Activated T-cell treated with anti-CD3 and anti-CD28 coated beads, Interleukin-2, amount 50 U/mL, for 4 hours (primary cell): ENCODE measurements at regions not wholly inside any gene's neighbourhood (a gene's known extent, or its start where the extent isn't known, plus 50 kb on each side); places are given as distances from the start of the nearest gene placed in this dataset.

Experiments
- ATAC-seq, 2 donors: fragments of 200-7000 bp; cut with Tn5 transposase; one replicate each; pipeline ENCODE4 v1.10.0; 2021
- DNase-seq: peaks from one replicate; pipeline ENCODE4 v3.0.0-alpha.2; 2020
- H3K27me3 Mint-ChIP-seq: one replicate; pipeline ENCODE4 v1.8.0; 2021; ENCODE audit warnings: low read depth, mixed read lengths
- H3K36me3 Mint-ChIP-seq: one replicate; pipeline ENCODE4 v1.8.0; 2022; ENCODE audit warnings: mixed read lengths; ENCODE audit not compliant: insufficient read depth
- H3K4me1 Mint-ChIP-seq: one replicate; pipeline ENCODE4 v1.8.0; 2021; ENCODE audit warnings: low read depth, mixed read lengths
- H3K4me3 Mint-ChIP-seq: one replicate; pipeline ENCODE4 v1.8.0; 2021; ENCODE audit warnings: mild to moderate bottlenecking, moderate library complexity, mixed read lengths
- H3K9me3 Mint-ChIP-seq: one replicate; pipeline ENCODE4 v1.8.0; 2021; ENCODE audit warnings: mixed read lengths

DNA sequence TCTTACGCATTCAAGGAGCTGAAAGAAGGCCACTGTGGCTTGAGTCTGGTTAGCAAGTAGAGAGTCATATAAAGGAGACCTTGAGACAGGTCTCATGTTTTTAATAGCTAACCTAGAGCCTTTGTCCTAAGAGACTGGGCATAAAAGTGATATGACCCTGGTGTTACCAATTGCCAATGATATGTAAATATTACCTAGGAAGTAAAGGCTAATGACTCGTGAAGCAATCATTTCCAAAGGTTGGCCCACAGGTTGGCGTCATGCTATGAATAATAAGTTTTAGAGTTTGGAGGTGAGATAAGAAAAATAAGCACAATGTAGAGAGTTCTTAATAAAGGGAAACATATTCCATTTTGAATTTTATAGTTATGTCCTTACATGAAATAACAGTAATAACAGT is 116.6 kb upstream of the PLEKHA5 start:
- Mint-ChIP-seq H3K36me3 (no peaks in the 10 kb centered on the region), H3K27me3 (no peaks in the 10 kb centered on the region), H3K4me1 (no peaks in the 10 kb centered on the region), H3K9me3 (no peaks in the 10 kb centered on the region), H3K4me3 (no peak overlapping the region)
- ATAC-seq (no peak), DNase-seq (no peak)

DNA sequence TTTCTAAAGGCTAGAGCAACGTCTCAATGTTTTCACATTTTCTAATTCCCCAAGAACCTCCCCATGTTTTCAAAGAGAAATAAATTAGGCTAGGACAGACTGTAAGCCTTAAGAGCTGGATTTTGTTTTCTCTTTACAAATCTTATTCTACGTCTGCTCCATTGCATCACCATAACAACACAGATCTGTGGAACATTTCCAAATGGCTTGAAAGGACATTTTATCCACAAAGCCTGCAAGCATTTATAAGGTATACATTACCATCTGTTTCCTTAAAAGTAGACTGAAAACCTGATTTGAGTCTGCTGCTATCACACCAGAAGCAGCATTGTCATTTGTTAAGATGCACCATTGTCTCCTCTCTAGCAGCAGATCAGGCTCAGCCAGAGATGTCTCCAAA is 115.3 kb upstream of the PLEKHA5 start:
- Mint-ChIP-seq H3K9me3 (no peaks in the 10 kb centered on the region), H3K4me3 (no peak overlapping the region), H3K4me1 (no peaks in the 10 kb centered on the region), H3K27me3 (no peaks in the 10 kb centered on the region), H3K36me3 (no peaks in the 10 kb centered on the region)
- no peak for ATAC-seq
- no peak for DNase-seq

DNA sequence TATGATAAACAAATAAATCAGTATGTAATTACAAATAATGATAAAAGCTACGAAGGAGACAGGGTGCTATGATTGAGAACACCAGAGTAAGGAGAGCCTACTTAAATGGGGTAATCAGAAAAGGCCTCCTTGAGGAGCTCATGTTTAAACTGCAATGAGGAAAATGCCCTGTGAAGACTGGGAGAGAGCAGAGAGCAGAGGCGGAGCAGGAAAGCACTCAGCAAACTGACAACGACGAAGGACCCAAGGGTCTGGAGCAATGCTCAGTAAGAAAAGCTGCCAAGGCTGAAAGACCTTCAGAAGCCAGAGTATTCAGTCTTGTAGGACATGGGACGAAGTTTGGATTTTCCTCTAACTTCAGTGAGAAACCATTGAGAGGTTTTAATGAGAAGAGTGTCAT is 114.2 kb upstream of the PLEKHA5 start:
- Mint-ChIP-seq H3K36me3 (no peaks in the 10 kb centered on the region), H3K27me3 (no peaks in the 10 kb centered on the region), H3K4me3 (no peak overlapping the region), H3K9me3 (no peaks in the 10 kb centered on the region), H3K4me1 (no peaks in the 10 kb centered on the region)
- no peak for ATAC-seq
- DNase-seq: no peak

DNA sequence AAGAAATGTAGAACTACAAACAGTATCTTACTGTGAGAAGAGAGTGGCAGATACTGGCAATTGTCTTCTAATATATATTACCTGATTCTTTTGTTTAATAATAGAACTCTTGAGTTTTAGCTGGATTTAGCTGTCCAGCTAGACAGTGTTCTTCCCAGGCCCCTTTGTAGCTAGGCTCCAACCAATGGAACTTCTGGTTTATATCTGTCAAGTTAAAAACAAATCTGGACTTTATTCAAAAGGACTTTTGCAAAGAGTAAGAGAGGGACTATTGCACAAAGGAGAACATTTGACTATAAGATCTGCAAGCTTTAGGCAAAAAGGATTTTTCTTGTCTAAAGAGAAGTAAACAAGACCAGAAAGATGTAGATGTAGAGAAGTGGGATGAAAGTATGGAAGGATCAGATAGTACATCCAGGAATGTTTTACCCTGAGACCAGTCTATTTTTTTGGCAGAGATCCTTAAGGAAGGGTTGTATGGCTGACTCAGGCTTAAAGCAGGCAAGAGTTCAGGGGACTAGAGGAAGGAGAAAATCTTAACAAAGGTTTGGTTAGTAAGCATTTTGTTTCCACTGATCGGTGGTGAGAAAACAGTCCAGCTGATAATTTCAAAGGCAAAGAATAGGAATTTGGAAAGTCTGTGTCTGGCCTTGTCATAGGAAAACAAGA is 111.1 kb upstream of the PLEKHA5 start:
- H3K27me3 Mint-ChIP-seq: peaks cover 2% of the 10 kb centered on the region
- DNase-seq (no peak), ATAC-seq (no peak)
- no peaks in the 10 kb centered on the region for H3K9me3 Mint-ChIP-seq
- no peaks in the 10 kb centered on the region for H3K36me3 Mint-ChIP-seq
- H3K4me3 Mint-ChIP-seq: no peak overlapping the region
- H3K4me1 Mint-ChIP-seq: no peaks in the 10 kb centered on the region

DNA sequence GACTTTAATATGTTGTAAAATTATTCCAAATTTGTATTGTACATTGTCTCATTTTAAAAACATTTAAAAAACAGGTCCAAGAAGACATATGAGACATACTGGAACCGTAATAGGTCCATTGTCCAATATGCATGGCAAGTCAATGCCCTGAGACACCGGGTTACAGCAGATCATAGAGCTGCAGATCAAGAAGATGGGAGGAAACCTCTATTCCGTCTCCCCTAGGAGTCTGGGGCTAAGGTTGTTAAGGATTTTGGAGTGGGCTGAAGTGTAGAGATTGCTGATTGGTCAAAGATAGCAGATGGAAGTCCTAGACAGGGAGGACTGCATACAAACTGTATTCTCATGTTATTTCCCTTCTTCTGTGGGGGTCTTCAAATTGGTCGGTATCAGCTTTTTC is 108.3 kb upstream of the PLEKHA5 start:
- no peak overlapping the region for H3K4me3 Mint-ChIP-seq
- no peak for DNase-seq
- H3K9me3 Mint-ChIP-seq: no peaks in the 10 kb centered on the region
- no peaks in the 10 kb centered on the region for H3K36me3 Mint-ChIP-seq
- H3K27me3 Mint-ChIP-seq: peaks cover 2% of the 10 kb centered on the region
- ATAC-seq: no peak
- no peaks in the 10 kb centered on the region for H3K4me1 Mint-ChIP-seq

DNA sequence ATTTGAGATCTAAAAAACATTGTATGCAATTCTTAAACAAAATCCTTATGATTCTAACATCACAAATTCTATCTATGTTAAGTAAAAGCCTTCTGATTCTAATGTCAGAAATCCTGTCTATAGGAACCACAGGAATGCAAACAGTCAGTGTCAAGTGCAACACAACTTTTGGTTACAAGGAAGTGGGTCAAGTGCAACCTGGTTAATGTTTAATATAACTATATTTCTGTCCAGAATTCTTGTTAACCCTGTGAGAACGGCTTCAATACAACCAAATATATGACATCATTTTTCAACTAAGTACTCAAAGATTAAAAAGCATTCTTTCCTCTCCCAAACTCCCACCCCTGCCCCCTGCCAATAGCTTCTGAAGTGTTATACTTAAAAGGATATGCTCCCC is 107.9 kb upstream of the PLEKHA5 start:
- DNase-seq (no peak), ATAC-seq (no peak)
- H3K27me3 Mint-ChIP-seq: peaks cover 2% of the 10 kb centered on the region
- H3K4me3 Mint-ChIP-seq: no peak overlapping the region
- no peaks in the 10 kb centered on the region for H3K36me3 Mint-ChIP-seq
- H3K9me3 Mint-ChIP-seq: no peaks in the 10 kb centered on the region
- H3K4me1 Mint-ChIP-seq: no peaks in the 10 kb centered on the region

DNA sequence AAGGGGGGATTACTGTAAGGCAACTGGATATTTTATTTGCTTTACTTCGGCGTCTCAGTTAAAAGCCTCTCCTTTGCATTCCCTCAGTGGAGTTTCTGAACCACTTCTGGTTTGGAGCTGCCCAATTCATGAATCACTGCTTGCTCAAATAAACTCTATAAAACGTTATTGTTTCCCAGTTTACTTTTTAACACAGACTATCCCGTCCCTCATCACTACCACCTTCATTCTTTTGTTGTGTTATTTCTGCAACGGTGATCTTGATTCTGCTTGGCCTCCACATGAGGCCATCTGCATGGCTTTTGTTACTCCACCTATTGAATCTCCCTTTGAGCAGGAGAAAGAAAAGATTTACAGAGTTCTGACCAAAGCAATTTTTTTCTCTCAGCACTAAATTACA is 104.0 kb upstream of the PLEKHA5 start:
- no peak for ATAC-seq
- no peak overlapping the region for H3K4me3 Mint-ChIP-seq

DNA sequence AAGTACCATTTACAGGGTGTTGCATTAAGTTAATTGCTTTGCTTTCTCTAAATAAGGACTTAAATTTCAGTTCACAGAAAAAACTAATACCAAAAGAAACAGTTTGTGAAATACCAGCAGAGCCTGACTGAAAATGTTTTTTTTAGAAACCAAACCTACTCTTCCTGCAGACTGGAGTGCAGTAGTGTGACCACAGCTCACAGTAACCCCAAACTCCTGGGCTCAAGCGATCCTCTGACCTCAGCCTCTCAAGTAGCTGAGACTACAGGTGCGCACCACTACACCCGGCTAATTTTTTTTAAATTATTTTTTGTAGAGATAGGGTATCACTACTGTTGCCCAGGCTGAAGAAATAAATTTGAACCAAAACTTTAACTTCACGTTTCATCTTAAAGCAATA is 103.5 kb upstream of the PLEKHA5 start:
- ATAC-seq: no peak
- no peaks in the 10 kb centered on the region for H3K36me3 Mint-ChIP-seq
- H3K4me3 Mint-ChIP-seq: no peak overlapping the region
- no peaks in the 10 kb centered on the region for H3K9me3 Mint-ChIP-seq
- no peak for DNase-seq
- no peaks in the 10 kb centered on the region for H3K4me1 Mint-ChIP-seq
- peaks cover 2% of the 10 kb centered on the region for H3K27me3 Mint-ChIP-seq

More for the DNA sequence above, 104.0 kb upstream of the PLEKHA5 start:
- Mint-ChIP-seq H3K4me1 (no peaks in the 10 kb centered on the region), H3K27me3 (peaks cover 2% of the 10 kb centered on the region), H3K9me3 (no peaks in the 10 kb centered on the region), H3K36me3 (no peaks in the 10 kb centered on the region)
- no peak for DNase-seq

DNA sequence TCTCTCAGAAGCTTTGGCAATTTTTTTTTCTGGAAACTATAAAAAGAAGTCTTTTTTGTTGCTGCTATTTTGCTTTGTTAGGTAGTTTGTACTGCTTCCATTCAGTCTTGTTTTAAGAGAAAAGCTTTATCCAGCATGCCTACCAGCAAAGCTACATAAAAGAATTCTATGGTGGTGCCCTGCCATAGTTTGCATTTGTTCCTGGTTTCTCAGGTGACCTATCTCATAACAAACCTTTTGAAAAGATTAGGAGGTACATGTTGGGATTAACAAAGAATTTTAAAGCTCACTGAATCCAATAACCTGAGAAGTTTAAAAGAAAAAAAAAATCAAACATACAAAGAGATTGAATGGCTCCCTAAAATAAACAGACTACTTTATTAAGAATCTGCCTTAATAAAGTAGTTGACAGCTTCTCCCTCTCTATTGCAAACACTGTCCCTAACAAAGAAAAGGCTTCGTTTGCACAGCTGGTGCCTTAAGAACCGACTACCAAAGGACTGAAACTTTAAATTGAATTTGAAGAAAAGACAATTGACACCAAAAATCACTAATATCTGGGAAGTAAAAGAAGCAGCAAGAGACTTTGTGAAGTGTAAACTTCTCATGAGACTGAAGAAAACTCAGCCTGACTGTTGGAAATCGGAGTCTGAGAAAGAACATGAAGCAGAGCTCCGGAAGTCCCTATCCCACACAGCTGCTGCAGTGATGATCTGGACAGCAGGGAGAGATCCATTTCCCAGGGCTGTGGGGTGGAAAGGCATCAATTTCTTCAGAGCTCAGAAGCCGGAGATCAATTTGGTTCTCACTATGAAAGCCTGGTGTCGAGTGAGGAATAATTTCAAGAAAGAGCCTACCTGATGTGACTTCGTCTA is 102.7 kb upstream of the PLEKHA5 start:
- ATAC-seq (no peak), DNase-seq (no peak)
- Mint-ChIP-seq H3K4me1 (no peaks in the 10 kb centered on the region), H3K9me3 (no peaks in the 10 kb centered on the region), H3K36me3 (no peaks in the 10 kb centered on the region), H3K27me3 (peaks cover 2% of the 10 kb centered on the region), H3K4me3 (no peak overlapping the region)

DNA sequence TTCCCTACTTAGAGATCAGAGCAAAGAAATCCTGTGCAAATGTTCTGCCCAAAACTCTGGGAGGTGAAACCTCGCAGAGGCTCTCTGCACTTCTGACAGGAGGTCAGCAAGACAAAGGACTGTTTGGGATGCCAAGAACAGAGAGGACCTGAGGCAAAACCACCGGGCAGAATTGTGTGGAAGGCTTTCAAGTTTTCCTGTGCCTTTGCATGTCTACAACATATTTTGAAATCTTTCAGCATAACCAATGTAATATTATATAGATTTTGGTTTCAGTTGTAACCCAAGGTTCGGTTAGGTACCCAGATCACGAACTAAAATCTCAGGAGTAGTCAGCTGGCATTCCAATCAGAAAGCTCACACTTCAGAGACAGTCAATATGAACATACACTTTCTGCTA is 99.4 kb upstream of the PLEKHA5 start:
- no peak for DNase-seq
- no peaks in the 10 kb centered on the region for H3K4me1 Mint-ChIP-seq

DNA sequence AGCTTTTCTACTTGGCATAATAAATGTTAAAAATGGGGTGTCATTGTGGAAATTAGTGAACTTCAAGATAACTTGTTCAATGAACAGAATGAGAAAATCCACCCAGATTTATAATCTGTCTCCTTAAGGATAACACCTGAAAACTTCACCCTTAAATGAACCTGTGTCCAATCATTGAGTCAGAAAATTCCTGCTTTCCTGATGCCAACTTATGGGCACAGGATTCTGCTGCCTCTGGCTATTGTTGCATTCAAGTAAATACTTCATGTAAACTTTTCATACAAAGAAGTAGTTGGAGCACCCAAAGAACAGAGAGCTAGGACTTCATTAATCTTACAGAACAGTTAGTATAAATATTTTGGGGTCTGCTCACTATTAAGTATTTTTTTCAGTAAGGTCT is 98.9 kb upstream of the PLEKHA5 start:
- H3K4me1 Mint-ChIP-seq: no peaks in the 10 kb centered on the region
- DNase-seq (no peak), ATAC-seq (no peak)
- no peaks in the 10 kb centered on the region for H3K36me3 Mint-ChIP-seq
- peaks cover 2% of the 10 kb centered on the region for H3K27me3 Mint-ChIP-seq
- H3K9me3 Mint-ChIP-seq: peaks cover 9% of the 10 kb centered on the region
- no peak overlapping the region for H3K4me3 Mint-ChIP-seq

More for the DNA sequence above, 99.4 kb upstream of the PLEKHA5 start:
- H3K4me3 Mint-ChIP-seq: no peak overlapping the region
- H3K9me3 Mint-ChIP-seq: peaks cover 9% of the 10 kb centered on the region
- H3K27me3 Mint-ChIP-seq: peaks cover 2% of the 10 kb centered on the region
- H3K36me3 Mint-ChIP-seq: no peaks in the 10 kb centered on the region
- no peak for ATAC-seq

DNA sequence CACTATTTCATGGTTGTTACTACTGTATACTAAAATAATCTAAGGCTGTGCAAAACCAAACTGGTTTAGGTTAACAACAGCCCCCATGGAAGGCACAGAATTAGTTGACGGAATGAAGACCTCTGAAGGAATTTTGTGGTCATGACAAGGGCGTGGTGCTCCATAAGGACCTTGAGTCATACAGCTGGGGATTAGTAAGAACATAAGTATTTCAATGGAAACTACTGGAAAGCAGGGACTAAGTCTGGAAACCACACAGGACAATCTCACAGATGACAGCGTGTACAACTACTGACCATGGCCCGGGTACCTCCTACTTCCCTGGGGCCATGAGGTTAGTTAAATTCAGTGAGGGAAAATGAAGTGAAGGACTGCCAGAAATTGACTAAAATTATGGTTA is 98.5 kb upstream of the PLEKHA5 start:
- peaks cover 9% of the 10 kb centered on the region for H3K9me3 Mint-ChIP-seq
- DNase-seq (no peak), ATAC-seq (no peak)
- H3K4me3 Mint-ChIP-seq: no peak overlapping the region
- peaks cover 2% of the 10 kb centered on the region for H3K27me3 Mint-ChIP-seq
- H3K4me1 Mint-ChIP-seq: no peaks in the 10 kb centered on the region
- no peaks in the 10 kb centered on the region for H3K36me3 Mint-ChIP-seq

DNA sequence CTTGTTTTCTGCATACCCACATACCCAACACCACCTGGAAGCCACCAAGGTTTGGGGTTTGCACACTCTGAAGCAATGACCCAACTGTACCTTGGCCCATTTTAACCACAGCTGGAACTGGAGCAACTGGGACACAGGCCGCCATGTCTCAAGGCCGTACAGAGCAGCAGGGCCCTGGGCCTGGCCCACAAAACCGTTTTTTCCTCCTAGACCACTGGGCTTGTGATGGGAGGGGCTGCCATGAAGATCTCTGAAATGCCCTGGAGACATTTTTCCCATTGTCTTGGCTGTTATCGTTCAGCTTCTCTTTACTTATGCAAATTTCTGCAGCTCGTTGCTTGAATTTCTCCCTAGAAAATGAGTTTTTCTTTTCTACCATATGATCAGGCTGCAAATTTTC is 96.7 kb upstream of the PLEKHA5 start:
- Mint-ChIP-seq H3K4me1 (no peaks in the 10 kb centered on the region), H3K4me3 (no peak overlapping the region), H3K27me3 (peaks cover 2% of the 10 kb centered on the region), H3K36me3 (no peaks in the 10 kb centered on the region), H3K9me3 (peaks cover 9% of the 10 kb centered on the region)
- no peak for ATAC-seq
- DNase-seq: no peak

DNA sequence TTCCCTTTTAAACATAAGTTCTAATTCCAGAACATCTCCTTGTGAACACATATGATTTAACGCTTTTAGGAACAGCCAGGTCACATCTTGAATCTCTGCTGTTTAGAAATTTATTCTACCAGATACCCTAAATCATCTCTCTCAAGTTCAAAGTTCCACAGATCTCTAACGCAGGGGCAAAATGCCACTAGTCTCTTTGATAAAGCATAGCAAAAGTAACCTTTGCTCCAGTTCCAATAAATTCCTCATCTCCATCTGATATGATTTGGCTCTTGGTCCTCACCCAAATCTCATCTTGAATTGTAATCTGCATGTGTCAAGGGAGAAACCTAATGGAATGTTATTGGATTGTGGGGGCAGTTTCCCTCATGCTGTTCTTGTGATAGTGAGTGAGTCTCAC is 96.3 kb upstream of the PLEKHA5 start:
- Mint-ChIP-seq H3K4me3 (no peak overlapping the region), H3K27me3 (peaks cover 2% of the 10 kb centered on the region), H3K4me1 (no peaks in the 10 kb centered on the region), H3K36me3 (no peaks in the 10 kb centered on the region), H3K9me3 (peaks cover 9% of the 10 kb centered on the region)
- DNase-seq (no peak), ATAC-seq (no peak)

DNA sequence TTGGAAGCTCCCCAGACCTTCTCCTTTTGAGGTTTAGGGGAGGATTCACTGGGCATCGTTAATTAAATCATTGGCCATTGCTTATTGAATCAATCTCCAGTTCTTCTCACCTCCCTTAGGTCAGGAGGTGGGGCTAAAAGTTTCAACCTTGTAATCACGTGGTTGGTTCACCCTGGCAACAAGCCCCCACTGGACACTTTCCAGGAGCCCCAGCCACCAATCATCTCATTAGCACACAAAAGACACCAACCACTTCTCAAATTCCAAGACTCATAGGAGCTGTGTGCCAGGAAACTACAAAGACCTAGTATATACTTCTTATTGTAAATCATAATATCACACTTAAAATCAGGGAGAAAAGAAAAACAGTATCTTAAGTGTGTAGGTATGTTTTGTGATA is 94.6 kb upstream of the PLEKHA5 start:
- ATAC-seq (no peak), DNase-seq (no peak)
- Mint-ChIP-seq H3K9me3 (peaks cover 9% of the 10 kb centered on the region), H3K4me3 (no peak overlapping the region), H3K4me1 (no peaks in the 10 kb centered on the region), H3K36me3 (no peaks in the 10 kb centered on the region), H3K27me3 (peaks cover 2% of the 10 kb centered on the region)
